GM21515 (cell line): ENCODE measurements at regions not wholly inside any gene's neighbourhood (a gene's known extent, or its start where the extent isn't known, plus 50 kb on each side); places are given as distances from the start of the nearest gene placed in this dataset.
"Not testable (repeated sequence)": the region's sequence is repeated elsewhere in the genome, so short reads cannot be mapped to it uniquely, and the experiment has no call there.

ENCODE experiments used
- ATAC-seq: cut with Tn5 transposase; IDR thresholded peaks from one replicate; pipeline ENCODE4 v1.9.1; 2021; ENCODE audit not compliant: unreplicated experiment

GRCh38 chr9:22976454-22976853 is 529.8 kb downstream of the DMRTA1 start:
- ATAC-seq: no peak

- not testable (repeated sequence) for ATAC-seq
Observed at GRCh38 chr9:22980429-22980828, 533.8 kb downstream of the DMRTA1 start.

GRCh38 chr9:22986556-22986955 is 539.9 kb downstream of the DMRTA1 start:
- no peak for ATAC-seq

GRCh38 chr9:22990349-22990748 is 543.7 kb downstream of the DMRTA1 start:
- no peak for ATAC-seq

- no peak for ATAC-seq
Observed at GRCh38 chr9:22992780-22993179, 546.2 kb downstream of the DMRTA1 start.

GRCh38 chr9:22997923-22998322 is 551.3 kb downstream of the DMRTA1 start:
- no peak for ATAC-seq

- ATAC-seq: no peak
Observed at GRCh38 chr9:23005156-23005555, 558.5 kb downstream of the DMRTA1 start.

GRCh38 chr9:23006127-23006526 is 559.5 kb downstream of the DMRTA1 start:
- no peak for ATAC-seq

GRCh38 chr9:23011669-23012068 is 565.0 kb downstream of the DMRTA1 start:
- ATAC-seq: no peak

- no peak for ATAC-seq
Observed at GRCh38 chr9:23015557-23015956, 568.9 kb downstream of the DMRTA1 start.

GRCh38 chr9:23036416-23036815 is 589.8 kb downstream of the DMRTA1 start:
- no peak for ATAC-seq

- no peak for ATAC-seq
Observed at GRCh38 chr9:23039402-23039801, 592.8 kb downstream of the DMRTA1 start.

- no peak for ATAC-seq
Observed at GRCh38 chr9:23041466-23041865, 594.8 kb downstream of the DMRTA1 start.

- ATAC-seq: no peak
Observed at GRCh38 chr9:23044549-23044948, 597.9 kb downstream of the DMRTA1 start.

- ATAC-seq: not testable (repeated sequence)
Observed at GRCh38 chr9:23046026-23046425, 599.4 kb downstream of the DMRTA1 start.

GRCh38 chr9:23050548-23050947 is 603.9 kb downstream of the DMRTA1 start:
- ATAC-seq: no peak

- no peak for ATAC-seq
Observed at GRCh38 chr9:23073136-23073535, 626.5 kb downstream of the DMRTA1 start.

GRCh38 chr9:23079798-23080197 is 633.2 kb downstream of the DMRTA1 start:
- ATAC-seq: no peak

GRCh38 chr9:23081377-23081776 is 634.8 kb downstream of the DMRTA1 start:
- ATAC-seq: no peak

- no peak for ATAC-seq
Observed at GRCh38 chr9:23088932-23089364, 642.3 kb downstream of the DMRTA1 start.

- no peak for ATAC-seq
Observed at GRCh38 chr9:23117616-23118015, 671.0 kb downstream of the DMRTA1 start.

GRCh38 chr9:23120630-23121029 is 674.0 kb downstream of the DMRTA1 start:
- ATAC-seq: no peak

- ATAC-seq: no peak
Observed at GRCh38 chr9:23123048-23123632, 676.5 kb downstream of the DMRTA1 start.
